Panc1 (cell line): ENCODE measurements at regions not wholly inside any gene's neighbourhood (a gene's known extent, or its start where the extent isn't known, plus 50 kb on each side); places are given as distances from the start of the nearest gene placed in this dataset.

ENCODE experiments used
- ATAC-seq: fragments of 200-7000 bp; cut with Tn5 transposase; 2 replicates; pipeline ENCODE4 v1.9.1; 2020; ENCODE audit warnings: mild to moderate bottlenecking, moderate library complexity
- BruUV-seq: library from RNA; stranded (reverse); fragments of 400-500 nt; replicated peaks from 2 replicates; lab custom pipeline; 2021; lab: Mats Ljungman, UMichigan
- CTCF ChIA-PET: fragments of 300-600 bp; sonication (Branson Sonifier 250); formaldehyde crosslinking; loops from one replicate; lab custom pipeline; 2022; ENCODE audit warnings: antibody characterized with exemption; lab: Charles Lee
- POLR2A ChIA-PET: fragments of 300-600 bp; sonication (Branson Sonifier 250); formaldehyde crosslinking; loops from one replicate; lab custom pipeline; 2022; ENCODE audit warnings: antibody characterized with exemption; lab: Charles Lee
- DNase-seq: peaks from one replicate; pipeline ENCODE4 v3.0.0-alpha.2; 2010; ENCODE audit warnings: low read depth, low spot score
- H3K27ac ChIP-seq: 2 replicates; pipeline ENCODE4 v1.5.1; 2011; ENCODE audit warnings: mild to moderate bottlenecking, low read length, inconsistent platforms
- H3K27me3 ChIP-seq: fragments of 200-500 bp; sonication (Bioruptor generic); 2 replicates; pipeline ENCODE4 v1.6.0; 2014; ENCODE audit warnings: low read length, inconsistent platforms; ENCODE audit not compliant: control insufficient read depth, insufficient read depth
- H3K36me3 ChIP-seq: fragments of 200-500 bp; sonication (Bioruptor generic); 2 replicates; pipeline ENCODE4 v1.5.1; 2014; ENCODE audit warnings: inconsistent platforms, mild to moderate bottlenecking, low read length, moderate library complexity; ENCODE audit not compliant: control insufficient read depth, insufficient read depth
- H3K4me1 ChIP-seq: 2 replicates; pipeline ENCODE4 v1.5.1; 2011; ENCODE audit warnings: inconsistent platforms, mild to moderate bottlenecking, low read length, moderate library complexity; ENCODE audit not compliant: control insufficient read depth, insufficient read depth
- H3K4me3 ChIP-seq, 2 experiments: 2 replicates each; pipeline ENCODE4 v1.5.1; 2011 to 2012; ENCODE audit warnings: low read depth in 2 of 2, low read length in 2 of 2, mild to moderate bottlenecking in 2 of 2, inconsistent platforms in 1 of 2, moderate library complexity in 1 of 2
- H3K9me3 ChIP-seq: fragments of 200-500 bp; sonication (Bioruptor generic); 2 replicates; pipeline ENCODE4 v1.5.1; 2014; ENCODE audit warnings: low read depth, mild to moderate bottlenecking, inconsistent platforms, low read length, moderate library complexity; ENCODE audit not compliant: control insufficient read depth, insufficient read depth
- POLR2AphosphoS5 ChIP-seq: IDR thresholded peaks from 2 replicates; pipeline ENCODE4 v1.6.1; 2012; ENCODE audit warnings: mild to moderate bottlenecking, low read depth, low read length, moderate library complexity
- SIN3A ChIP-seq: IDR thresholded peaks from 2 replicates; pipeline ENCODE4 v1.6.1; 2012; ENCODE audit warnings: low read depth, mild to moderate bottlenecking, low read length, moderate library complexity, borderline replicate concordance; ENCODE audit not compliant: insufficient read depth
- TCF7L2 ChIP-seq: IDR thresholded peaks from 2 replicates; pipeline ENCODE4 v1.6.1; 2011; ENCODE audit warnings: mild to moderate bottlenecking, low read depth, low read length, inconsistent platforms
- in situ Hi-C: cut with HindIII; loops from 2 replicates; pipeline ENCODE4 v1.10.0; 2016; ENCODE audit warnings: low sequenced_read_pairs, low pct_unique_long_range_greater_than_20kb
- intact Hi-C: fragments of 100-400 bp; cut with micrococcal nuclease; formaldehyde crosslinking; loops from one replicate; pipeline ENCODE4 v1.10.0; 2022; ENCODE audit not compliant: unreplicated experiment
- TF ChIP-seq, protein P1 (sequence below): fragments of 450-650 bp; IDR thresholded peaks from 2 replicates; pipeline ENCODE4 v1.5.1; 2017; ENCODE audit warnings: mild to moderate bottlenecking
- TF ChIP-seq, protein P2 (sequence below), 2 experiments: IDR thresholded peaks; 2 replicates each; pipeline ENCODE4 v1.6.1; 2011 to 2012; ENCODE audit warnings: low read depth in 2 of 2, control low read depth in 1 of 2, low read length in 1 of 2, mild to moderate bottlenecking in 1 of 2, moderate library complexity in 1 of 2; ENCODE audit not compliant: insufficient read depth in 1 of 2

DNA sequence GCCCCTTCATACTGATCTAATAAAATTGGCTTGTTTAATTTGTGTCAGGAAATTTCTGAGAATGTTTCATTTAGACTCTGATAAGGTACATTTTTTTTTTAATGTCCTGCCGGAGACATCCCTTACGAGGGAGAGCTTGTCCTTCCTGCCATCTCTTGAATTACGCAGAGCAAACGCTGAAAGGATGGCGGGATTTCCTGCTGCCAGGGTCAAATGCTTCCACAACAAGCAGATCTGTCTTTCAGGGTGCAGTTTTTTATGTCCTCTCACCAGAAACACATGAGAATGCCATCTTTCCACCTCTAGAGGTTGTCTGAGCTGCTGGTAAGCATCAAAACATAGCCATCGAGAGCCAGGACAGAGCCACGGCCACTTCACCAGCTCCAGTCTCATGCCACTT, 126.8 kb upstream of the ARHGAP5 start:
- POLR2A ChIA-PET, result no interaction called here
- CTCF ChIA-PET, result no interaction called here

DNA sequence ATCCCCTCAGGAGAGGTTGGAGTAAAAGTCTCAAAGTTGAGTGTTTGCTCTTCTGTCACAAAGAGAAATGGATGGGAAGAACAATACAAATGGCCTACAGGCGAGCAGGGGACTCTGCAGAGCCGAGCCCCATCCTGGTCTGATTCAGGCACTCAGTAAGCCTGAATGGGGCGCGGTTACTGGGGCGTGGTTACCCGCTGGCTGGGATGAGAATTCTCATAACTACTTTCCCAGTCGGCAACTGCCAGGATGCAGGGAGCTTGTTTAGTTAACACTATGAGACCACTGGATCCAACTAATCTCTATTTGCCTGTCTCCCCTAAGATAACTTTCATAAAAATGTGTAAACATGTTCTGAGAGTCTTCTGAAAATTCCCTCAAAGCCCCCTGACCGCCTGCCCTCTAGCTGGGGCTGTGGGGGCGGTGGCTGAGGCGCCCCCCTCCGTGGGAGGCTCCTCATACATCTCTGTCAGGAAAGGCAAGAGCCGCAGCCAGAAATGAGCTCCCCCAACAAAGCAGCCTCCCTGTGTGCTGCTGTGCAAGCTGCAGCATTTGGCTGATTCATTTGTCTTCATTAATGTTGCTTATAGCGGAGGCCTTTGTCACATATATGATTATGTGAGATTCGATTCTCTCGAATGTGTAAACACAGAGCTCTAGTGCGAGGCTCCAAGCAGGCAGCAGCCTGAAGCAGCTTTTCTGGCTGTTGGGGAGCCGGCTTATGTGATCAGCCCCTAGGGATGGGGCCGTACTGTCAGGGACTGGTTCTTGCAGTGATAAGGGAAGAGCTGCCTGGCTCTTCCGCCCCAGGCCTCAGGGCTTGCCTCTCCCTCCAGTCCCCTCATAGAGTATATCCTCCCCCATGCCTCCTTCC, 126.1 kb upstream of the ARHGAP5 start:
- no peak for ATAC-seq
- H3K4me3 ChIP-seq, result no peak overlapping the region
- POLR2A ChIA-PET, result no interaction called here
- DNase-seq, result no peak
- H3K27me3 ChIP-seq, result no peaks in the 10 kb centered on the region
- intact Hi-C loops (no loop called here), in situ Hi-C loops (no loop called here)
- H3K27ac ChIP-seq, result no peak overlapping the region
- BruUV-seq, result no TSS peak
- no peaks in the 10 kb centered on the region for H3K9me3 ChIP-seq
- no peaks in the 10 kb centered on the region for H3K36me3 ChIP-seq
- no peaks in the 10 kb centered on the region for H3K4me1 ChIP-seq
- TF ChIP-seq, protein P1, sequence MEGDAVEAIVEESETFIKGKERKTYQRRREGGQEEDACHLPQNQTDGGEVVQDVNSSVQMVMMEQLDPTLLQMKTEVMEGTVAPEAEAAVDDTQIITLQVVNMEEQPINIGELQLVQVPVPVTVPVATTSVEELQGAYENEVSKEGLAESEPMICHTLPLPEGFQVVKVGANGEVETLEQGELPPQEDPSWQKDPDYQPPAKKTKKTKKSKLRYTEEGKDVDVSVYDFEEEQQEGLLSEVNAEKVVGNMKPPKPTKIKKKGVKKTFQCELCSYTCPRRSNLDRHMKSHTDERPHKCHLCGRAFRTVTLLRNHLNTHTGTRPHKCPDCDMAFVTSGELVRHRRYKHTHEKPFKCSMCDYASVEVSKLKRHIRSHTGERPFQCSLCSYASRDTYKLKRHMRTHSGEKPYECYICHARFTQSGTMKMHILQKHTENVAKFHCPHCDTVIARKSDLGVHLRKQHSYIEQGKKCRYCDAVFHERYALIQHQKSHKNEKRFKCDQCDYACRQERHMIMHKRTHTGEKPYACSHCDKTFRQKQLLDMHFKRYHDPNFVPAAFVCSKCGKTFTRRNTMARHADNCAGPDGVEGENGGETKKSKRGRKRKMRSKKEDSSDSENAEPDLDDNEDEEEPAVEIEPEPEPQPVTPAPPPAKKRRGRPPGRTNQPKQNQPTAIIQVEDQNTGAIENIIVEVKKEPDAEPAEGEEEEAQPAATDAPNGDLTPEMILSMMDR, result no peak
- CTCF ChIA-PET, result no interaction called here

More for the DNA sequence above, 126.8 kb upstream of the ARHGAP5 start:
- no peak for ATAC-seq
- TF ChIP-seq, protein P1, result no peak
- TF ChIP-seq POLR2AphosphoS5, result no peak
- TF ChIP-seq, protein P2, sequence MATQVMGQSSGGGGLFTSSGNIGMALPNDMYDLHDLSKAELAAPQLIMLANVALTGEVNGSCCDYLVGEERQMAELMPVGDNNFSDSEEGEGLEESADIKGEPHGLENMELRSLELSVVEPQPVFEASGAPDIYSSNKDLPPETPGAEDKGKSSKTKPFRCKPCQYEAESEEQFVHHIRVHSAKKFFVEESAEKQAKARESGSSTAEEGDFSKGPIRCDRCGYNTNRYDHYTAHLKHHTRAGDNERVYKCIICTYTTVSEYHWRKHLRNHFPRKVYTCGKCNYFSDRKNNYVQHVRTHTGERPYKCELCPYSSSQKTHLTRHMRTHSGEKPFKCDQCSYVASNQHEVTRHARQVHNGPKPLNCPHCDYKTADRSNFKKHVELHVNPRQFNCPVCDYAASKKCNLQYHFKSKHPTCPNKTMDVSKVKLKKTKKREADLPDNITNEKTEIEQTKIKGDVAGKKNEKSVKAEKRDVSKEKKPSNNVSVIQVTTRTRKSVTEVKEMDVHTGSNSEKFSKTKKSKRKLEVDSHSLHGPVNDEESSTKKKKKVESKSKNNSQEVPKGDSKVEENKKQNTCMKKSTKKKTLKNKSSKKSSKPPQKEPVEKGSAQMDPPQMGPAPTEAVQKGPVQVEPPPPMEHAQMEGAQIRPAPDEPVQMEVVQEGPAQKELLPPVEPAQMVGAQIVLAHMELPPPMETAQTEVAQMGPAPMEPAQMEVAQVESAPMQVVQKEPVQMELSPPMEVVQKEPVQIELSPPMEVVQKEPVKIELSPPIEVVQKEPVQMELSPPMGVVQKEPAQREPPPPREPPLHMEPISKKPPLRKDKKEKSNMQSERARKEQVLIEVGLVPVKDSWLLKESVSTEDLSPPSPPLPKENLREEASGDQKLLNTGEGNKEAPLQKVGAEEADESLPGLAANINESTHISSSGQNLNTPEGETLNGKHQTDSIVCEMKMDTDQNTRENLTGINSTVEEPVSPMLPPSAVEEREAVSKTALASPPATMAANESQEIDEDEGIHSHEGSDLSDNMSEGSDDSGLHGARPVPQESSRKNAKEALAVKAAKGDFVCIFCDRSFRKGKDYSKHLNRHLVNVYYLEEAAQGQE (IDR thresholded peaks at IDR 0.05; ENCODE audit: insufficient read depth in 1 of 2, low read depth in 2 of 2, low read length in 1 of 2), result no peak
- TF ChIP-seq SIN3A, result no peak
- no peak for TF ChIP-seq TCF7L2
- H3K4me1 ChIP-seq, result no peaks in the 10 kb centered on the region
- H3K9me3 ChIP-seq, result no peaks in the 10 kb centered on the region
- no peak for DNase-seq
- H3K4me3 ChIP-seq, result no peak overlapping the region
- no peak overlapping the region for H3K27ac ChIP-seq
- no peaks in the 10 kb centered on the region for H3K27me3 ChIP-seq
- no TSS peak for BruUV-seq
- intact Hi-C loops, result no loop called here
- no peaks in the 10 kb centered on the region for H3K36me3 ChIP-seq
- in situ Hi-C loops, result no loop called here
